ENCODE measurements at regions not wholly inside any gene's neighbourhood (a gene's known extent, or its start where the extent isn't known, plus 50 kb on each side); places are given as distances from the start of the nearest gene placed in this dataset.

- DNase-seq = no peak
Observed at GRCh38 chr2:103734911-103735310, 973.1 kb downstream of the TMEM182 start.

DNA sequence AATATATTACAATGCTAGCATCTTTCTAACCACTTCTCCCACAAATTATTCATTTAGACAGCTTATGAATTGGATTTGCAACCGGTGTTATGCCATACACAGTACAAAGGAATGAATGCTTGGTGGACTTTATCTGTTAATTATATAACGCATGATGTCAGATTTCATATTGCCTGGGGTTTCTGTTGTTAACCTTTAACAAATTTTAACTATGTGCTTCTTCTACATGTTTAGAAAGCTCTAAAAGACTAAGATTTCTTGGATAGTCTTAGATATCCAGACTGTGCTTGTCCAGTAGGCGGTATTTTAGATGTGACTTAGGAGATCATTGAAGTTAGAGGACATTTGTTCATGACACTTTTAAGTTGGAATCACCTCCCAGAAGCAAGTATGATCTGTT, 976.3 kb downstream of the TMEM182 start:
- no peak for DNase-seq

- no peak for DNase-seq
Observed at GRCh38 chr2:103738606-103739005, 976.8 kb downstream of the TMEM182 start.

DNA sequence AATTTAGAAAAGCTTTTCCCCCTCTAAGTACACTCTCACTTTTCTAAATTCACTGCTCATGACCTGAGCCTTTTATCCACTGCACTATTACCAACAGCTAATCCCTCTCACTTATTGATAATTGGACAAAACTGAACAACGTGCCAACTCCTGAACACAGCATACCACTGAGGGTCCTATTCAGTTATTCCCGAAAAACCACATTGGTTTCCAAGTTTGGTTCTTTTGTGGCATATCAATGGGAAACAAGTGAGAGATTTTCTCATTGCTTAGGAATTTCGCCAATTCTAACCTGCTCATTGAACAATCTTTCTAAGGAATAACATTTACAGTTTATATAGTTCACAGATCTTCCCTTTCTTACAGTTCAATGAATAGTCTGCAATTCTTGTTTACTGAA, 977.4 kb downstream of the TMEM182 start:
- no peak for DNase-seq

DNA sequence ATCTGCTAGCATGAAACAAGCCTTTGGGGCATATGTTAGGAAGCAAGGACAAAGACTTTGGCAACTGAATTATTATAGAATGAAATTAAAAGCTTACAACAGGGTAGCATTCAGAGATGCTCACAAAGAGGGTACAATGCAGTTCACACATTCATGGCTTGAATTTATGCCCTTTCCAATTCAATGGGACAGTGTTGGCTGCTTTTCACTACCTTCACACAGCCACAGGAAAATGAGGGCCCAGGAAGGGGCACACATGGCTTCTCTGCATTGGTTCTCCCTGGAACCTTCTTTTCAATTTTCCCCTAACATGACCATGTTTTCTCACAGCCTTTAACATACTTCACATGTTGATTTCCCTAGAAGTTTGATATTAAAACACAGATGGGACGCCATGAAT, 978.1 kb downstream of the TMEM182 start:
- DNase-seq = no peak

- no peak for DNase-seq
Observed at GRCh38 chr2:103740631-103741030, 978.8 kb downstream of the TMEM182 start.

DNA sequence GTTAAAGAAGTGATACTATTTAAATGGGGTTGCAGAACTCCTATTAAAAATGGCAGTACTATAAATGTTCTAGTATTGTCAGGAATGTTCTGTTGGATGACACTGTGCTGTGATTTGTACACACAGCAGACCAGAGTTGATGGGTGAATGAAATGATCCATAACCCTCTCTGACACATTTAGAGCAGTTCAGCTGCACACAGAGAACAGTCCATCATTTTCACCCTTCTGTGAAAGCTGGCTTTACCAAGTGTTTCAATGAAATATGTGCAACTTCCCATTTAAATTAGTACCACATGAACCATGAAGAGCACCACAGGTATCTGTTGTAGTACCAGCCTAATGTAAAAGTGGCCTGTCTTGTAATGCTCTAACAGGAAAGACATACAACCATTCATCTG, 981.4 kb downstream of the TMEM182 start:
- DNase-seq = no peak

DNA sequence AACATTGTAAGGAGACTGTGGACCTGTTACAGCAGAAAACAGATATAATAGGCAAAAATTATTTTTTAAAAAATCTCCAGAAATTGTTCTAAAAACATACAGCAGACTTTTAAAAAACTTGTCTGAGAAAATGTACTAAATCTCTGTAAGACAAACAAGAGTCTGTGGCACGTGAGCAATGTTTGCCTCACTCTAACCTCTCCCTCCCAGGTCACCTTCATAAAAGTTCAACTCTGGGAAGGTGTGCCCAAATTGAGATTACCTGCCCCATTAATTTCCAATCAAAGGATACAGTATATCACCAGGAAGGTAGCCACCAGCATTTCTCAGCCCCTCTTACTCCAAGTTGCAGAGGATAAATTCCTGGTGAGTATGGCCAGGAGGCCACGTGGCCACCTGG, 992.7 kb downstream of the TMEM182 start:
- DNase-seq = no peak

DNA sequence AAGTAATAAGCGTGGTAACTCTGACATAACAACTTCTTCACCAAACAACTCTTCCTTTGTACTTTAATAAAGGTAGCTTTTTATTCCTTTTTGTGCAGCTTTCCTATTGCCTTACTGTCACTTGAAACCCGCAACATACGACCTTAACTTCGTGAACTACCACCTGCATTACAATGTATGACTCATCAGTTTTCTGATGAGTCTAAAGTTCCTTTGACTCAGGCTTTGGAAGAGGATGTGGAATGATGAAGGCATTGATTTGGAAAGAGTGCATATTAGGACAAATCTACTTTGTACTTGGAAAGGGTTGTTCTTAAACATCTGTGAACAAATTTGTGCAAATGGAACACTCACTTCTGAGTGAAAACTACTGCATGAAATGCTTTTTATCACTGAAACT, 1012.1 kb downstream of the TMEM182 start:
- no peak for DNase-seq

- DNase-seq = no peak
Observed at GRCh38 chr2:103780088-103780702, 1018.4 kb downstream of the TMEM182 start.

GRCh38 chr2:103781313-103781712, 1019.5 kb downstream of the TMEM182 start:
- DNase-seq = no peak

- DNase-seq = no peak
Observed at GRCh38 chr2:103784261-103784660, 1022.4 kb downstream of the TMEM182 start.

GRCh38 chr2:103785432-103785831, 1023.6 kb downstream of the TMEM182 start:
- no peak for DNase-seq

DNA sequence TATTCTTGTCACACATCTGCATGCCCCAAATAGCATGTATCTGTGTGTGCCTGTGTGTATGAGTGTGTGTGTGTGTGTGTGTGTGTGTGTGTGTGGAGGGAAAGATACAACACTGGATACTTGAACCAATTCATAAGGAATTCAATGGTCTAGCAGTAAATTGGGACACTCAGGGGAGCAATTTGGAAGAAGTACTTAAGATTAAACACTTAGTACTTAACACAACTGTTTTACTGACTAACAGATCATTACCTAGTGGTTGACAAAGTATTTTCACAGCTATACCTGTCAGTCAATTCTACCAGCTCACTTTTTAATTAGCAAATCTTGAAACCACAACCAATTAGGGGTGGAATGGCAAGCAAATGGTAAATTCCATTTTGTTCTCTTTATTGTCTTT, 1024.1 kb downstream of the TMEM182 start:
- DNase-seq = no peak

- no peak for DNase-seq
Observed at GRCh38 chr2:103788389-103788788, 1026.6 kb downstream of the TMEM182 start.

- no peak for DNase-seq
Observed at GRCh38 chr2:103788951-103789350, 1027.1 kb downstream of the TMEM182 start.

- no peak for DNase-seq
Observed at GRCh38 chr2:103789381-103790095, 1027.7 kb downstream of the TMEM182 start.

DNA sequence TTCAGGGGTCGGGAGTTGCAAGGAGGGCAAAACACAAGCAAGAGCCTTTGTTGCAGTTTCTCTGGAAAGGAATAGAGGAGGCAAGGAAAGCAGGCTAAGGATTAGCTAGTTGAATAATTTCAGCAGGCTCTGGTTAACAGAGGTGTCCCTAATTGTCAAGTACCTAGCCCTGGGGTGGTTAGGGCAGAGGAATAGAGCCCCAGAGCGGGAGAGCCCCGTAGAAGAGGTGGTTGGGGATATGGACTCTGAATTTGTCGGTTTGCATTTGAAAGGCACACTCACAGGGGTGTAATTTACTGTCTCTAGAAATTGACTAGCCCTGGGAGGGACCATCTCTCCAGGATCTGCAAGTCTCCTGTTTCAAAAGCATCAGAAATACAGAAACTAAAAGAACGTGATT, 1030.2 kb downstream of the TMEM182 start:
- DNase-seq = no peak

DNA sequence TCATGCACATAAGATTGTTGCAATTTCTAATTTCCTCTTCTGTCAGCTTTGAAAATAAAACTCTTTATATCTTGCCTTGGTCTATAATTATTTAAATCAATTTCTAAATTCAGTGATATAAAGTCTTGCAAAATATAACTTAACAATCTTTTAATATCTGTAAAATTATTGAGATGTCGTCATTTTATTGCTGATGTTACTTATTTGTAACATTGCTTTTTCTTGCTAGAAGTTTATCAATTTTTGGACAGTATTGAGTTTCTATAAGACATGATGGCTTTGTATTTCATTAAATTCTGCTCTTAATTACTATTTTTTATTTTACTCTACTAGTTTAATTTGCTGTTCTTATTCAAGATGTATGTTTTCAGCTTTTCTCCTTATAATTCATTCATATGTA, 1036.5 kb downstream of the TMEM182 start:
- no peak for DNase-seq

GRCh38 chr2:103804013-103804412, 1042.2 kb downstream of the TMEM182 start:
- no peak for DNase-seq

DNA sequence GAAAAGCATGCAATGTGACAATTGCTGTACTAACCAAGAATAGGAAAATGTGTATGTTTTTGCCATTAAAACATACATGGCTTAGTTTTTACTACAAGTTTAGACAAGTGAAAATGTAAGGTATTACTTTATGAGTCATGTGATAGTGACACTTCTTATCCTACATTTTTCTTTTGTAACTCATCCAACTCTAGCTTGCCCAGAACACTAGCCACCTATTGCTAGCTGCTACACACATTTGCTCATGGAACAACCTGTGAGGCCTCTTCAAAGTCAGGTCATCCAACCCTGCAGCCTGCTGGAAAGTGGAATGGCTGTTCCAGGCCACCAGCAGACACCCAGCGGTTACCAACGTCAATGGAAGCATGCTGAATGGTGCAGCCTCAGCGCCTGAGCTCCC, 1043.9 kb downstream of the TMEM182 start:
- no peak for DNase-seq

DNA sequence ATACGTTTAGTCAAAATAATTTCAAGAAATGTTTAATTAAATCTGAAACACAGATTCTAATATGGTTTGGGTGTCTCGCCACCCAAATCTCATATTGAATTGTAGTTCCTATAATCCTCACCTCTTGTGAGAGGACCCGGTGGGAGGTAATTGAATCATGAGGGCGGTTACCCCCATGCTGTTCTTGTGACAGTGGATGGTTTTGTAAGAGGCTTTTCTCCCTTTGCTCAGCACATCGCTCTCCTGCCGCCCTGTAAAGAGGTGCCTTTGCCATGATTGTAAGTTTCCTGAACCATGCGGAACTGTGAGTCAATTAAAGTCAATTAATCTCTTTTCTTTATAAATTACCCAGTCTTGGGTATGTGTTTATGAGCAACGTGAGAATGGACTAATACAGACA, 1045.1 kb upstream of the POU3F3 start:
- DNase-seq = no peak

DNA sequence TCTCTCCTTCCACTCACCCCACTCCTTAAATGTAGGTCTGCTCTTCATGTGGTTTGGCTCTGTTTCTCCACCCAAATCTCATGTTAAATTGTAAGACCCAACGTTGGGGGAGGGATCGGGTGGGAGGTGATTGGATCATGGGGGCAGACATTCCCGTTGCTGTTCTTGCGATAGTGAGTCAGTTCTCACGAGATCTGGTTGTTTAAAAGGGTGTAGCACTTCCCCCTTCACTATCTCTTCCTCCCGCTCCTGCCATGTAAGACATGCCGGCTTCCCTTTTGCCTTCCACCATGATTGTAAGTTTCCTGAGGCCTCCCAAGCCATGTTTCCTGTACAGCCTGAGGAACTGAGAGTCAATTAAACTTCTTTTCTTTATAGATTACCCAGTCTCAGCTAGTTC, 1044.5 kb upstream of the POU3F3 start:
- no peak for DNase-seq

- no peak for DNase-seq
Observed at GRCh38 chr2:103809941-103810441, 1043.9 kb upstream of the POU3F3 start.
